BJ (cell line): ENCODE measurements at regions not wholly inside any gene's neighbourhood (a gene's known extent, or its start where the extent isn't known, plus 50 kb on each side); places are given as distances from the start of the nearest gene placed in this dataset.

ENCODE experiments used
- CTCF ChIA-PET: fragments of 350-600 bp; formaldehyde crosslinking; extraction: SDS; loops from one replicate; lab custom pipeline; 2021; ENCODE audit warnings: antibody characterized with exemption, inconsistent platforms; lab: Yijun Ruan, JAX
- POLR2A ChIA-PET: fragments of 300-600 bp; sonication (Branson Sonifier 250); formaldehyde crosslinking; extraction: SDS; loops from one replicate; lab custom pipeline; 2021; ENCODE audit warnings: antibody characterized with exemption; lab: Charles Lee
- DNase-seq: peaks from one replicate; pipeline ENCODE4 v3.0.0-alpha.2; 2011; ENCODE audit warnings: low read depth
- H3K27me3 ChIP-seq: 2 replicates; pipeline ENCODE4 v1.6.0; 2011; ENCODE audit warnings: low read length; ENCODE audit not compliant: control insufficient read depth, insufficient read depth
- H3K36me3 ChIP-seq: 2 replicates; pipeline ENCODE4 v1.5.1; 2011; ENCODE audit warnings: low read length; ENCODE audit not compliant: control insufficient read depth, insufficient read depth
- H3K4me3 ChIP-seq: 2 replicates; pipeline ENCODE4 v1.5.1; 2011; ENCODE audit warnings: low read depth, mild to moderate bottlenecking, control low read depth, low read length
- CTCF ChIP-seq: IDR thresholded peaks from 2 replicates; pipeline ENCODE4 v1.5.1; 2011; ENCODE audit warnings: low read depth, mild to moderate bottlenecking, control low read depth, inconsistent platforms, low read length, moderate library complexity; ENCODE audit not compliant: insufficient read depth

GRCh38 chr11:119897046-119897440 lies 168.0 kb upstream of the NECTIN1 start:
- Histone ChIP-seq H3K27me3 (peaks cover 4% of the 10 kb centered on the region; the same call in 1 of the 2 replicates), H3K36me3 (no peaks in the 10 kb centered on the region), H3K4me3 (no peak overlapping the region)
- ChIA-PET CTCF (interaction anchor here (0.7 to 0.9 kb wide), 2 partner anchors 10 to 230 kb away, joined by 3 read pairs; no protein-coding TSS in a partner anchor), POLR2A (no interaction called here)
- DNase-seq, result no peak
- TF ChIP-seq CTCF, result no peak

DNA sequence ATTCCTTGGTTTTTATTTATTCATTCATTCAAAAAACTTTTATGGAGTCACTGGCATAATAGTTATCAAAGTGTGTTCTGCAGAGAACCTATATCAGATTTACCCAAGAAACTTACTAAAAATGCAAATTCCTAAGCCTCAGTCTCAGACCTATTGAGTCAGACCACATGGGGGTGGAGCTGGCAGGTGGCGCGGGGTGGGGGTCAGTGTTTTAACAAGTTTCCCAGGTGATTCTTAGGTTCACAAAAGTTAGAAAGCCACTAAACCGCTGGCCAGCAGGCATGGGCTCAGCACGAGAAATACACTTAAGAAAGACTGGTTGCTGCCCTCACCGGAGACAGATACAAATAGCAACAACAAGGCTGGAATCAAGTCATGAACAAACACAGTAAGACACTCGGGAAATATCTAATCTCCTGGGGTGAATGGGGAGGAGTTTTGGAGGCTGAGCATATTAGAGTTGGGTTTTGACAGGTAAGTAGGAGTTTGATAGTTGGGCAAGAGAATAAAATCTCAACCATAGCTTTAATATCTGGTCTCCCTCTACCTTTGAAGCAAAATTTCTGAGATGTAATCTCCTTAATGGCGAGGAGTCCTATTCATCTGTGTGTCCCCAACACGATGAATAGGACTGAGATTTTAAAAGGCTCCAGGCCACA lies 167.5 kb upstream of the NECTIN1 start:
- no peak overlapping the region for H3K4me3 ChIP-seq
- CTCF ChIA-PET, result interaction anchor here (0.7 kb wide), 1 partner anchor 229 kb away, joined by 3 read pairs; no protein-coding TSS in a partner anchor
- POLR2A ChIA-PET, result no interaction called here
- no peaks in the 10 kb centered on the region for H3K36me3 ChIP-seq
- no peak for DNase-seq
- no peak for TF ChIP-seq CTCF
- H3K27me3 ChIP-seq, result peaks cover 8% of the 10 kb centered on the region

DNA sequence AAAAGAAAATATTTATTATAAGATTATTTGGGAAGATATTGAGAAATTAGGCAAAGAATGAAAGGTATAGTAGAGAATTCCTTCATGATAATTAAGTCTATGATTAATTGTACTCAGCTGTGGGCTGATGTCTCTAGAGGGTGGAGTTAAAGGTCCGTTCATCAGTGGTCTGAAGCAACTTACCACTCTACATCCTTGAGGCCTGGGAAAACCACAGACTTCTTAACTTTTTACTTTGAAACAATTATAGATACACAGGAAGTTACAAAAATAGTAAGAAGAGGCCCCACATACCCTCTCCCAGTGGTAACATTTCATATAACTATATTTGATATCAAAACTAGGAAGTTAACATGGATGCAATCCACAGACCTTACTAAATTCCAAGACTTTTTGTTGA lies 167.0 kb upstream of the NECTIN1 start:
- DNase-seq, result no peak
- no peak overlapping the region for H3K4me3 ChIP-seq
- TF ChIP-seq CTCF, result no peak
- peaks cover 8% of the 10 kb centered on the region for H3K27me3 ChIP-seq
- H3K36me3 ChIP-seq, result no peaks in the 10 kb centered on the region
- POLR2A ChIA-PET, result no interaction called here
- CTCF ChIA-PET, result no interaction called here

GRCh38 chr11:119894916-119895315 lies 165.9 kb upstream of the NECTIN1 start:
- CTCF ChIA-PET, result no interaction called here
- TF ChIP-seq CTCF, result no peak
- H3K27me3 ChIP-seq, result peaks cover 8% of the 10 kb centered on the region
- H3K36me3 ChIP-seq, result no peaks in the 10 kb centered on the region
- no peak overlapping the region for H3K4me3 ChIP-seq
- DNase-seq, result no peak
- POLR2A ChIA-PET, result no interaction called here

DNA sequence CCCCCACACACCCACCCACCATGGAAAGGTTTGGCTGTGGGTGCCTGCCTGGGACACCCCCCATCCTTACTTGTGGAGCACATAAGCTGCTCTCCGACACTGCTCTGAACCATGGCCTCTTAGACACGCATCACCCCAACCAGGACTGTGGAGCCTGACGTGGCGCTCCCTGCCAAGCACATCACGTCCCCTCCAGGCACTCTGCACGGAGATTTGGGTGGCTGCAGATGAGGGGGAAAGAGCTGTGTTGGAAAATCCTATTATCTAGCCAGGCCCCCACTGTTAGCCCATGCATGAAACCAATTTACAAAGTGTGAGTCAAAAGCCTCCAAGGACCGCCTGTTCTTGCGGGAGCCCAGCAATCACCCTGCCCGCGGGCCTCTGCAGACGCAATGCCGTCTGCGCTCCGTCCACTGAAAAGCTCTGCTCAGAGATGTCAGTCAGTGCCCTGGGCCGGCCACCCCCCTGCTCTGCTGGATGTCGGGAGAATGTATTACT lies 163.4 kb upstream of the NECTIN1 start:
- Histone ChIP-seq H3K27me3 (peaks cover 8% of the 10 kb centered on the region), H3K36me3 (no peaks in the 10 kb centered on the region), H3K4me3 (no peak overlapping the region)
- TF ChIP-seq CTCF, result no peak
- CTCF ChIA-PET, result no interaction called here
- POLR2A ChIA-PET, result no interaction called here
- DNase-seq, result no peak
